IMR-90 (cell line): ENCODE measurements at regions not wholly inside any gene's neighbourhood (a gene's known extent, or its start where the extent isn't known, plus 50 kb on each side); places are given as distances from the start of the nearest gene placed in this dataset.

Experiments used
- BHLHE40 ChIP-seq: fragments of 150-350 bp; IDR thresholded peaks from 2 replicates; pipeline ENCODE4 v1.6.1; 2016; ENCODE audit warnings: mild to moderate bottlenecking, low read depth, low read length
- CEBPB ChIP-seq: IDR thresholded peaks from 2 replicates; pipeline ENCODE4 v1.6.1; 2012; ENCODE audit warnings: low read depth, low read length, improper control_type of control experiment
- CHD1 ChIP-seq: IDR thresholded peaks from 2 replicates; pipeline ENCODE4 v1.6.1; 2012; ENCODE audit warnings: low read depth, low read length, improper control_type of control experiment
- MAFK ChIP-seq: IDR thresholded peaks from 2 replicates; pipeline ENCODE4 v1.6.1; 2012; ENCODE audit warnings: low read depth, low read length, improper control_type of control experiment
- MAZ ChIP-seq: IDR thresholded peaks from 2 replicates; pipeline ENCODE4 v1.6.1; 2012; ENCODE audit warnings: low read depth, mild to moderate bottlenecking, low read length, improper control_type of control experiment, moderate library complexity, borderline replicate concordance
- NFE2L2 ChIP-seq: fragments of 150-350 bp; IDR thresholded peaks from 2 replicates; pipeline ENCODE4 v1.6.1; 2016; ENCODE audit warnings: low read depth, mild to moderate bottlenecking, low read length
- POLR2A ChIP-seq: IDR thresholded peaks from 2 replicates; pipeline ENCODE4 v1.6.1; 2012; ENCODE audit warnings: mild to moderate bottlenecking, low read depth, low read length
- RAD21 ChIP-seq: IDR thresholded peaks from 2 replicates; pipeline ENCODE4 v1.6.1; 2012; ENCODE audit warnings: low read length, improper control_type of control experiment
- RCOR1 ChIP-seq: IDR thresholded peaks from 2 replicates; pipeline ENCODE4 v1.6.1; 2012; ENCODE audit warnings: mild to moderate bottlenecking, low read length, improper control_type of control experiment; ENCODE audit not compliant: insufficient replicate concordance
- SMC3 ChIP-seq: fragments of 150-350 bp; IDR thresholded peaks from 2 replicates; pipeline ENCODE4 v1.6.1; 2016; ENCODE audit warnings: low read depth, mild to moderate bottlenecking, antibody characterized with exemption, low read length, moderate library complexity
- TF ChIP-seq, protein P1 (sequence below): conservative IDR thresholded peaks from 2 replicates; pipeline ENCODE4 v1.5.1; 2012; ENCODE audit warnings: mild to moderate bottlenecking, low read depth, low read length, improper control_type of control experiment
- TF ChIP-seq, protein P2 (sequence below): fragments of 150-350 bp; IDR thresholded peaks from 2 replicates; pipeline ENCODE4 v1.6.1; 2016; ENCODE audit warnings: low read depth, mild to moderate bottlenecking, low read length, moderate library complexity, borderline replicate concordance

DNA sequence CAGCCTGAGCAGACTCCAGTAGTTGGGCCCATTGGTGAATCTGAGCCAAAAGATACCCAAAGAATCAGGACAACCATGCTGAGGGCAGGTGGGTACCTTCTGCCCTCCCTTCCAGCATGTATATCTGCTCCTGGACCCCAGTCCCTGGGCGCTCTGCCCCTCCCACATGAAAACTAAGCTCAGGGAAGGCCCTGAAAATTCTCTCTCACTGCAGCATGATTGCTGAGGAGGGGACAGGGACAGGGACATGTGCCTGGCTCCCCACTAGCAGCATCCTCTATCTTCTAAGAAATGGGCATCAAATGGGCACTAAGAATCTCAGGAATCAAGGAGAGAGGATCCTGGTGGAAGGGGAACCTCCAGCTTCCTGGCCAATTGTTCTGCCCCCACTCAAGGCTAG, 446.0 kb downstream of the MATN1 start:
- TF ChIP-seq CEBPB (no peak), POLR2A (no peak), SMC3 (no peak), NFE2L2 (no peak), MAZ (no peak), CHD1 (no peak), RAD21 (no peak), MAFK (no peak), BHLHE40 (no peak), RCOR1 (no peak)
- TF ChIP-seq, protein P1, sequence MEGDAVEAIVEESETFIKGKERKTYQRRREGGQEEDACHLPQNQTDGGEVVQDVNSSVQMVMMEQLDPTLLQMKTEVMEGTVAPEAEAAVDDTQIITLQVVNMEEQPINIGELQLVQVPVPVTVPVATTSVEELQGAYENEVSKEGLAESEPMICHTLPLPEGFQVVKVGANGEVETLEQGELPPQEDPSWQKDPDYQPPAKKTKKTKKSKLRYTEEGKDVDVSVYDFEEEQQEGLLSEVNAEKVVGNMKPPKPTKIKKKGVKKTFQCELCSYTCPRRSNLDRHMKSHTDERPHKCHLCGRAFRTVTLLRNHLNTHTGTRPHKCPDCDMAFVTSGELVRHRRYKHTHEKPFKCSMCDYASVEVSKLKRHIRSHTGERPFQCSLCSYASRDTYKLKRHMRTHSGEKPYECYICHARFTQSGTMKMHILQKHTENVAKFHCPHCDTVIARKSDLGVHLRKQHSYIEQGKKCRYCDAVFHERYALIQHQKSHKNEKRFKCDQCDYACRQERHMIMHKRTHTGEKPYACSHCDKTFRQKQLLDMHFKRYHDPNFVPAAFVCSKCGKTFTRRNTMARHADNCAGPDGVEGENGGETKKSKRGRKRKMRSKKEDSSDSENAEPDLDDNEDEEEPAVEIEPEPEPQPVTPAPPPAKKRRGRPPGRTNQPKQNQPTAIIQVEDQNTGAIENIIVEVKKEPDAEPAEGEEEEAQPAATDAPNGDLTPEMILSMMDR = no peak
- TF ChIP-seq, protein P2, sequence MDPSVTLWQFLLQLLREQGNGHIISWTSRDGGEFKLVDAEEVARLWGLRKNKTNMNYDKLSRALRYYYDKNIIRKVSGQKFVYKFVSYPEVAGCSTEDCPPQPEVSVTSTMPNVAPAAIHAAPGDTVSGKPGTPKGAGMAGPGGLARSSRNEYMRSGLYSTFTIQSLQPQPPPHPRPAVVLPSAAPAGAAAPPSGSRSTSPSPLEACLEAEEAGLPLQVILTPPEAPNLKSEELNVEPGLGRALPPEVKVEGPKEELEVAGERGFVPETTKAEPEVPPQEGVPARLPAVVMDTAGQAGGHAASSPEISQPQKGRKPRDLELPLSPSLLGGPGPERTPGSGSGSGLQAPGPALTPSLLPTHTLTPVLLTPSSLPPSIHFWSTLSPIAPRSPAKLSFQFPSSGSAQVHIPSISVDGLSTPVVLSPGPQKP = no peak
